ENCODE measurements at regions not wholly inside any gene's neighbourhood (a gene's known extent, or its start where the extent isn't known, plus 50 kb on each side); places are given as distances from the start of the nearest gene placed in this dataset.

DNA sequence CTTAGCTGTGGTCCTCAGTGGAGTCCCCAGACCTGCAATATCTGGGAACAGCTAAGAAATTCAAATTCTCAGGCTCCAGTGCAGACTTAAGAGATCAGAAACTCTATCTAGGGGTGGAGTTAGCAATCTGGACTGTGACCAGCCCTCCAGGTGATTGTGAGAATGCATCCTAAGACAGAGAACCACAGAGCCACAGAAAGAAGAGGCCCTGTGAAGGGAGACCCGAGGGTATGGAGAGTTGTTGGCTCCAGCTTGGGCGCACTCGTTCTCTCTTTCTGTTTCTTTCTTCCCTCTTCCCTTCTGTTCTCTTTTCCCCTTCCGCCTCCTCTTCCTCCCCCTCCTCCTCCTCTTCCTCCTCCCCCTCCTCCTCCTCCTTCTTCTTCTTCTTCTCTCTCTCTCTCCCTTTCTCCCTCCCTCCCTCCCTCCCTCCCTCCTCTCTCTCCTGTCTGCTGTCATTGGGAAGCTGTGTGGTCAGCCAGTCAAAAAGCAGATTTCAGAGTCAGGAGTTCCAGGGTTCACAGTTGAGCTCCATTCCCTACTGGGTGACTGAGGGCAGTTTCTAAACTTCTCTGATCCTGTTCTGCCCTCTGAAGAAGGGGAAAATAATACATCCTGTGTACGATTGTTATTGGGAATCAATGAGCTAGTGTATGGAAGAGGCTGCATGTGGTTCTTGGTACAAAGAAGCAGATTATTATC is 62.1 kb upstream of the STEAP1B start:
- no peak for DNase-seq (ENCODE audit: low spot score)

GRCh38 chr7:22561321-22561811 is 61.4 kb upstream of the STEAP1B start:
- no peak for DNase-seq (ENCODE audit: low spot score)

DNA sequence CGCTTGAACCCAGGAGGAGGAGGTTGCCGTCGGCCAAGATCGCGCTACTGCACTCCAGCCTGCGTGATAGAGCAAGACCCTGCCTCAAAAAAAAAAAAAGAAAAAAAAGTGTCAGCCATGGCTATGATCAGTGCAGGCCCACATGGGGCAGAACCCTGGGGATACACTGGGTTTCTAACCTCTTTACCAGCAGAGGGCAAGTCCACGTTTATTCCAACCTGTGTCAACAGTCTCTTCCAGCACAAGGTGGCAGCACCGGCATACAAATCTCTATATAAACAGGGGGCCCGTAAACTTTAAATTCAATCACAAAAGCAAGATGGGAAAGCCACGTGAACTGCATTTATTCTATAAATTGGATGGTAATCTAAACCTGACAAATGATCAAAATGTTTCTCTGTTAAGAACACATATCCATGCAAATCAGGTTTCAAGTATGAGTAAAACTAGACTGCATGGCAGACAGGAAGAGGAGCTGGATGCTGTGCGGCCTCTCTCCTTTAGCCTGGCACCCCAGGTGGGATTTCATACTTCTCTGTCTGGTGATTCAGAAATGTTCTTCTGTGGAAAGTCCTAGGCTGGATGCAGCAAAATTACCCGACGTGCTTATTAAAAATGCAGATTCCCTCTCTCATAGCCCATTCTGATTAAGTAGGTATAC is 60.0 kb upstream of the STEAP1B start:
- peak; percentile 9 for DNase-seq (ENCODE audit: low spot score)

DNA sequence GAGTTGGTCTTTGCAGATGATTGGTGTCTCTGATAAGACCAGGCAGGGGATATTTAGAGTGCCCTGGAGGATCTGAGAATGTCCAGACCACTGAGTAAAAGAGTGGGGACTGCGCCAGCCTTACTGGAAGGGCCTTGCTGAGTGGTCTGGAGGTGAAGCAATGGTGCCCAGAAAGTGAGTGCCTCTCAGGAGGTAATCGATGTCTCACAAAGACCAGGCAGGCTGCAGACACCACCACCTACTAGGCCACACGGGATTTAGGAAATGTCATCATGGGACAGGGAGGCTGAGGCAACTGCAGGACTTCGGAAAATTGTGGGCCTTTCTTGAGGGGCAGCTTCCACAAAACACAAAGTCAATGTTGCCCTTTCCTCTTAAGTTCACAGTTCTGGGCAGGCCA is 57.2 kb upstream of the STEAP1B start:
- DNase-seq (ENCODE audit: low spot score) = no peak

GRCh38 chr7:22555476-22555875 is 55.5 kb upstream of the STEAP1B start:
- DNase-seq (ENCODE audit: low spot score) = no peak

- no peak for DNase-seq (ENCODE audit: low spot score)
Measured at GRCh38 chr7:22554184-22554583, 54.2 kb upstream of the STEAP1B start.

- no peak for DNase-seq (ENCODE audit: low spot score)
Measured at GRCh38 chr7:22551768-22552513, 52.0 kb upstream of the STEAP1B start.

DNA sequence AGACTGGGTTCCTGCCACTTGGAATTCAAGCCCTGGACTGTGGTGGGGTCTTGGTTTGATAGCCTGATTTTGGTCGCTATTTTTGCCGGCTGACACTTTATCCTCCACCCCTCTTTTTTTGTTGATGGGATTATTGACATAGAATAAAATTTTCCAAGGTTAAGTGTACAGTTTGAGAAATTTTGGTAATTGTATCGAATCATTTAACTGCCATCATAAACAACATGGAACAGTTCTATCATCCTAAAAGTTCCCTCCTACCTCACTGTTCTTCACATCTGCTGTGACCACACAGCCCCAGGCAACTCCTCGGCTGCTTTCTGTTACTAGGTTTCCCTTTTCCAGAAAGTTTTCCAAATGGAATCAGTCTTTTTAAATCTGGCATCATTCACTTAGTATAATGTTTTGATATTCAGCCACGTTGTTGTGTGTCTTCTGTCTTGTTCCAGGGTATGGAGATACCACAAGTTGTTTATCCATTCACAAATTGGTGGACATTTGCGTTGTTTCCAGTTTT is 50.6 kb upstream of the STEAP1B start:
- no peak for DNase-seq (ENCODE audit: low spot score)

GRCh38 chr7:22549667-22550513 is 49.9 kb upstream of the STEAP1B start:
- no peak for DNase-seq (ENCODE audit: low spot score)

Data from hematopoietic multipotent progenitor cell treated with erythropoietin and hydrocortisone succinate and interleukin-3 and kit ligand, for 15 days (in vitro differentiated cells).